ENCODE measurements at regions not wholly inside any gene's neighbourhood (a gene's known extent, or its start where the extent isn't known, plus 50 kb on each side); places are given as distances from the start of the nearest gene placed in this dataset.

GRCh38 chr7:76149847-76150691 lies 51.6 kb upstream of the SRRM3 start:
- DNase-seq = no peak
